ENCODE measurements at regions not wholly inside any gene's neighbourhood (a gene's known extent, or its start where the extent isn't known, plus 50 kb on each side); places are given as distances from the start of the nearest gene placed in this dataset.
"Not testable (repeated sequence)": the region's sequence is repeated elsewhere in the genome, so short reads cannot be mapped to it uniquely, and the experiment has no call there.

GRCh38 chr12:82600379-82600778, 86.3 kb upstream of the TMTC2 start:
- no peak for ATAC-seq

GRCh38 chr12:82603647-82604046, 83.1 kb upstream of the TMTC2 start:
- H4K20me1 ChIP-seq (ENCODE audit: insufficient read depth); H3K27me3 ChIP-seq (ENCODE audit: insufficient read depth, low read length); BruUV-seq (replicated peaks); H3K4me1 ChIP-seq (ENCODE audit: control insufficient read depth in 1 of 2, insufficient read depth in 2 of 2, low read length in 2 of 2); H3K4me3 ChIP-seq (replicated peaks in 1 of 2; ENCODE audit: low read depth in 1 of 2, low read length in 2 of 2); H2AFZ ChIP-seq (ENCODE audit: low read depth, low read length, poor library complexity, severe bottlenecking); H3K79me2 ChIP-seq (ENCODE audit: insufficient read depth, low read length); H3K4me2 ChIP-seq (ENCODE audit: low read length); DNase-seq (ENCODE audit: low read depth, low spot score); intact Hi-C loops (cut with micrococcal nuclease); ATAC-seq; POLR2A ChIA-PET; RAD21 ChIA-PET (ENCODE audit: low non-redundant PET in 1 of 2, low total read pairs in 2 of 2, uncharacterized antibody in 2 of 2, unreplicated experiment in 2 of 2); H3K36me3 ChIP-seq (ENCODE audit: control insufficient read depth in 1 of 2, insufficient read depth in 2 of 2, low read length in 2 of 2); CTCF ChIA-PET; H3K9ac ChIP-seq (ENCODE audit: low read length); H3K9me2 ChIP-seq (ENCODE audit: insufficient read depth); H3K27ac ChIP-seq (ENCODE audit: low read depth, low read length); H3K9me3 ChIP-seq (ENCODE audit: control insufficient read depth in 1 of 2, insufficient read depth in 1 of 2, low read depth in 1 of 2, low read length in 2 of 2): not testable (repeated sequence)

More at GRCh38 chr12:82600379-82600778, 86.3 kb upstream of the TMTC2 start:
- no peaks in the 10 kb centered on the region for H3K4me1 ChIP-seq (ENCODE audit: control insufficient read depth in 1 of 2, insufficient read depth in 2 of 2, low read length in 2 of 2)
- H2AFZ ChIP-seq (ENCODE audit: low read depth, low read length, poor library complexity, severe bottlenecking), result no peak overlapping the region
- no peak overlapping the region for H3K4me3 ChIP-seq (replicated peaks in 1 of 2; ENCODE audit: low read depth in 1 of 2, low read length in 2 of 2)
- CTCF ChIA-PET, result no interaction called here
- TF ChIP-seq EZH2phosphoT487 (IDR thresholded peaks at IDR 0.05; ENCODE audit: borderline replicate concordance) (no peak), CBX3 (IDR thresholded peaks at IDR 0.05; ENCODE audit: low read depth) (no peak), ZBTB33 (IDR thresholded peaks at IDR 0.05; ENCODE audit: extremely low read depth, insufficient replicate concordance, low read length) (no peak)
- H3K9me3 ChIP-seq (ENCODE audit: control insufficient read depth in 1 of 2, insufficient read depth in 1 of 2, low read depth in 1 of 2, low read length in 2 of 2), result no peaks in the 10 kb centered on the region
- H3K79me2 ChIP-seq (ENCODE audit: insufficient read depth, low read length), result no peaks in the 10 kb centered on the region
- no peaks in the 10 kb centered on the region for H4K20me1 ChIP-seq (ENCODE audit: insufficient read depth)
- no peak for DNase-seq (ENCODE audit: low read depth, low spot score)
- H3K36me3 ChIP-seq (ENCODE audit: control insufficient read depth in 1 of 2, insufficient read depth in 2 of 2, low read length in 2 of 2), result no peaks in the 10 kb centered on the region
- no peak overlapping the region for H3K4me2 ChIP-seq (ENCODE audit: low read length)
- RAD21 ChIA-PET (ENCODE audit: low non-redundant PET in 1 of 2, low total read pairs in 2 of 2, uncharacterized antibody in 2 of 2, unreplicated experiment in 2 of 2), result no interaction called here
- no peaks in the 10 kb centered on the region for H3K9me2 ChIP-seq (ENCODE audit: insufficient read depth)
- POLR2A ChIA-PET, result no interaction called here
- H3K27me3 ChIP-seq (ENCODE audit: insufficient read depth, low read length), result no peaks in the 10 kb centered on the region
- no TSS peak for BruUV-seq (replicated peaks)
- no peak overlapping the region for H3K9ac ChIP-seq (ENCODE audit: low read length)
- H3K27ac ChIP-seq (ENCODE audit: low read depth, low read length), result no peak overlapping the region
- intact Hi-C loops (cut with micrococcal nuclease), result no loop called here
